ENCODE measurements at regions not wholly inside any gene's neighbourhood (a gene's known extent, or its start where the extent isn't known, plus 50 kb on each side); places are given as distances from the start of the nearest gene placed in this dataset.

DNA sequence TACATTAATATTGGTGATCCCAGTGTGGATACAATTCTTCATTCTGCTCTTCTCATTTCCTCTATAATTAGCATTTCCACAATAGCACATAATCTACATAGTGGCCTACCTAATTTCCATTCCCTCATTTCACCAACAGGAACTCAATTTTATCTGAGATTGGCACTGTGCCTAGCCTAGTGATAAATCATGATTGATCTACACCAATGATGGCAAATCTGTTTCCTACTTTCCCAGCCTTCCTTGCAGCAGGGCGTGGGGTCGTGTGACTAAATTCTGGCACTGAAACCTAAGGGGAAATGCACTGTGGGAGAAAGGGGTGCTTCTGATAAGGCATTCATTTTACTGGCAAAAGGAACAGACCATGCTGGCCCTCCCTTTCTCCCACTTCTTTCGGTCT is 66.6 kb upstream of the TOM1L1 start:
- WGBS, 2 donors: 75 to 76% methylated on average over 3 of the region's 3 CpGs
- Histone ChIP-seq H3K4me3 (no peak overlapping the region), H3K27me3 (no peaks in the 10 kb centered on the region), H3K9me3 (peaks cover 0 to 10% (median 0%) of the 10 kb centered on the region in 4 donors), H3K27ac (no peak overlapping the region), H3K4me1 (no peaks in the 10 kb centered on the region), H3K36me3 (no peaks in the 10 kb centered on the region)
- no peak for TF ChIP-seq POLR2A (IDR thresholded peaks at IDR 0.05)
- no peak for TF ChIP-seq EP300 (IDR thresholded peaks at IDR 0.05)
- TF ChIP-seq, protein P1, sequence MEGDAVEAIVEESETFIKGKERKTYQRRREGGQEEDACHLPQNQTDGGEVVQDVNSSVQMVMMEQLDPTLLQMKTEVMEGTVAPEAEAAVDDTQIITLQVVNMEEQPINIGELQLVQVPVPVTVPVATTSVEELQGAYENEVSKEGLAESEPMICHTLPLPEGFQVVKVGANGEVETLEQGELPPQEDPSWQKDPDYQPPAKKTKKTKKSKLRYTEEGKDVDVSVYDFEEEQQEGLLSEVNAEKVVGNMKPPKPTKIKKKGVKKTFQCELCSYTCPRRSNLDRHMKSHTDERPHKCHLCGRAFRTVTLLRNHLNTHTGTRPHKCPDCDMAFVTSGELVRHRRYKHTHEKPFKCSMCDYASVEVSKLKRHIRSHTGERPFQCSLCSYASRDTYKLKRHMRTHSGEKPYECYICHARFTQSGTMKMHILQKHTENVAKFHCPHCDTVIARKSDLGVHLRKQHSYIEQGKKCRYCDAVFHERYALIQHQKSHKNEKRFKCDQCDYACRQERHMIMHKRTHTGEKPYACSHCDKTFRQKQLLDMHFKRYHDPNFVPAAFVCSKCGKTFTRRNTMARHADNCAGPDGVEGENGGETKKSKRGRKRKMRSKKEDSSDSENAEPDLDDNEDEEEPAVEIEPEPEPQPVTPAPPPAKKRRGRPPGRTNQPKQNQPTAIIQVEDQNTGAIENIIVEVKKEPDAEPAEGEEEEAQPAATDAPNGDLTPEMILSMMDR (IDR thresholded peaks at IDR 0.05): no peak
- DNase-seq (ENCODE audit: low spot score in 2 of 2): no peak

DNA sequence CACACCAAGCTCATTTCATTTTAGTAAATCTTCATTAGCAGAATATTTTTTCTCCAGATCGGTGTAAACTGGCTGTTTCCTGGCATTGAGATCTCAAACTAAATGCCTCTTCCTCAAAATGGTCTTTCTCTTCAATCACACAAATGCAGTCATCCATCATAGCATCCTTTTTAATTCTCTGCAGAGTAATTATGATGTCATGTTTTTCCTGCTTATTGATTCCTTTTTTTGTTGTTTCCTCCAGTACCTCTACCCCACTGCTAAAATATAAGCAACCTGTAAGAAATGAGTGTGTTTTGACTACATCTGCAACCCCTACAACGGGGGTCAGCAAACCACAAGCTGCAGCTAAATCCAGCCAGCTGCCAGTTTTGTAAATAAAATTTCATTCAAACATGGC is 65.6 kb upstream of the TOM1L1 start:
- 65 to 74% methylated on average over 2 of the region's 2 CpGs for WGBS, 2 donors
- Histone ChIP-seq H3K4me3 (no peak overlapping the region), H3K27me3 (no peaks in the 10 kb centered on the region), H3K9me3 (peaks cover 0 to 10% (median 0%) of the 10 kb centered on the region in 4 donors), H3K36me3 (no peaks in the 10 kb centered on the region), H3K4me1 (no peaks in the 10 kb centered on the region), H3K27ac (no peak overlapping the region)
- TF ChIP-seq, protein P1 (IDR thresholded peaks at IDR 0.05): no peak
- TF ChIP-seq POLR2A (IDR thresholded peaks at IDR 0.05): no peak
- TF ChIP-seq EP300 (IDR thresholded peaks at IDR 0.05): no peak
- no peak for DNase-seq (ENCODE audit: low spot score in 2 of 2)

DNA sequence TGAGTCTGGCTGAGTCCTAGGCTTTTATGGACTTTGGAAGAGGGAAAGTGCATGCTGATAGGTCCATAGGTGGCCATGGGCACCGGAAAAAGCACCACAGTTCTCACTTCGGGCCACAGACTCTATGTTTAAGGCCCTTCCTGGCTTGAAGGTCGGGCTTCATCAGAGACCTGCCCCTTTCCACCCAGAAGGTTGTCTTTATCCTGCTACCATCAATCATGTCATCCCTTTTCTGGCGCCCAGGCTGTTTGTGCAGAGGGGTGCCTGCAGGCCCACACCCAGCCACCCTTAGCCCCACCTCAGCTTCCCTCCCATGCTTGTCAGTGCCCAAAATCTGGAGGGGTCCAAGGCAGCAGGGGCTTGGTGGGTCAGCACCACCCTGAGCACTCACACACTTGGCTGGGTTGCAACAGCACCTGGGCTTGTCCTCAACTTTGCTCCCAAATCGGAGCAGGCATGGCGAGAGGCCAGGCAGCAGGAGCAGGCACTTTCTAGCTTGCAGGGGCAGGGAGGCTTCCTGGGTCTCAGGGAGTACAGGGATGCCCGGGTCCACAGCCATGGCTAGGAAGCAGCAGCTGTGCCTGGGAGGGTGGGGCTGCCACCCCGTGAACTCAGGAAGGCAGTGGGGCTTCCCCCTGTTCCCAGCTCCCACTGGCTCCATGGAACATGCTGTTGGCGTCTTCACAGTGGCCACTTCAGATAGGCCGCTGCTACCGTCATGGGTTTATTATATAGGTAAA is 63.8 kb upstream of the TOM1L1 start:
- TF ChIP-seq EP300 (IDR thresholded peaks at IDR 0.05): no peak
- TF ChIP-seq, protein P1 (IDR thresholded peaks at IDR 0.05): no peak
- TF ChIP-seq POLR2A (IDR thresholded peaks at IDR 0.05): no peak
- 83% methylated on average over 10 of the region's 11 CpGs for WGBS, 2 donors
- H3K9me3 ChIP-seq: peaks cover 0 to 10% (median 0%) of the 10 kb centered on the region in 4 donors
- no peaks in the 10 kb centered on the region for H3K36me3 ChIP-seq
- DNase-seq (ENCODE audit: low spot score in 2 of 2): no peak
- H3K27ac ChIP-seq: no peak overlapping the region
- H3K27me3 ChIP-seq: no peaks in the 10 kb centered on the region
- no peak overlapping the region for H3K4me3 ChIP-seq
- H3K4me1 ChIP-seq: no peaks in the 10 kb centered on the region

DNA sequence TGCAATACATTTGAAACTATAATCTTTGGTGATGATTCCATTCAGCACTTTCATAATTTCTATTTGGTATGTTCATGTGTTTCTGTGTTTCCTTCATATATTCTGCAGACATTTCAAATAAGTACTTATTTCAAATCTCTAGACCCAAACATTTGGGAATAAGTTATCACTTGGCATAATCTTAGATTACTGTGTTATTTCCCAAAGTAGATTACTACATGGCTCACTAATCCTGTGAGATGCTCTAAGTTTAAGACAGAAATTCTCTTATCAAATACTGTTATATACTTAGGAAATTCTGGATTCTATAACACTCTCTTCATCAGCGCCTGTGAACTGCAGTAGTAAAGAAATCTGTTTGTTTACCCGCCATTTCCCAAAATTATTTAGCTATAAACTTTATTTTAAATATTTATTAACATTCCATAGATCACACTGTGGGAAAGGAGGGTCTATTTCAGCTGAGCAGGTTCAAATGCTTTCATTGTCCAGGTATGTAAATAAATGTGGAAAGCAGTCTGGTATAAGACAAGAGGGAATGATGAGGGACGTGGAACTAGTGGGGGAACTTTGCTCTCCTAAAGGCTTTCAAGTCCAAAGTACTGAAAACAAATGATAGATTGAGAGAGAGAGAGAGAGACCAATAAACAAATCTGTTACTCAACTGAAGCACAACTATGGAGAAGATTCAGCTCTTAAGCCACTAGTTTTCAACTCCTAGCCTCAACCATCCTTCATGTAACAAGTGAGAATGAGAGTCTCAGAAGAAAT is 61.8 kb upstream of the TOM1L1 start:
- no peaks in the 10 kb centered on the region for H3K4me1 ChIP-seq
- no peaks in the 10 kb centered on the region for H3K36me3 ChIP-seq
- H3K4me3 ChIP-seq: no peak overlapping the region
- 74 to 77% methylated on average over 3 of the region's 3 CpGs for WGBS, 2 donors
- TF ChIP-seq EP300 (IDR thresholded peaks at IDR 0.05): no peak
- peaks cover 0 to 10% (median 0%) of the 10 kb centered on the region in 4 donors for H3K9me3 ChIP-seq
- no peaks in the 10 kb centered on the region for H3K27me3 ChIP-seq
- H3K27ac ChIP-seq: no peak overlapping the region
- no peak for DNase-seq (ENCODE audit: low spot score in 2 of 2)

DNA sequence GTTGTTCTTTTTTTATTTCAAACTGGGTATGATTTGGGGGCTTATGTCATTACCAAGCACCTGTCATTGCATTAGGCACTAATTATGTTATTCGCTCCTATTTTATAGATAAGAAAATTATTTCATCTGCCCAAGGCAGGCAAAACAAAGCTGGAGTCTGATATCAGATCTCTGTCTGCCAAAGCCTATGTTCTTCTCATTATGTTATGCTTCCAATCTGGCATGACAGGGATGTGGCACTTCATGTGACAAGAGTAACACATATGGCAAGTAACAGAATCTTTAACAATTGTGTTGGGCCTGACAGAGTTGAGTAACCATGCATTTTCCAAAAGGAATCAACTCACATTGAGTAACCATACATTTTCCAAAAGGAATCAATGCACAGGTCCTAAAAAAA is 61.2 kb upstream of the TOM1L1 start:
- TF ChIP-seq, protein P1 (IDR thresholded peaks at IDR 0.05): no peak
- TF ChIP-seq EP300 (IDR thresholded peaks at IDR 0.05) (no peak), POLR2A (IDR thresholded peaks at IDR 0.05) (no peak)
- 98 to 100% methylated on average over 1 of the region's 1 CpG for WGBS, 2 donors
- Histone ChIP-seq H3K27me3 (no peaks in the 10 kb centered on the region), H3K36me3 (no peaks in the 10 kb centered on the region), H3K4me1 (no peaks in the 10 kb centered on the region), H3K9me3 (peaks cover 0 to 10% (median 0%) of the 10 kb centered on the region in 4 donors), H3K4me3 (no peak overlapping the region), H3K27ac (no peak overlapping the region)
- DNase-seq (ENCODE audit: low spot score in 2 of 2): no peak
